Activated CD8-positive, alpha-beta memory T cell treated with anti-CD3 and anti-CD28 coated beads for 4 hours (primary cell): ENCODE measurements at regions not wholly inside any gene's neighbourhood (a gene's known extent, or its start where the extent isn't known, plus 50 kb on each side); places are given as distances from the start of the nearest gene placed in this dataset.

Experiments used
- DNase-seq, 2 donors: peaks; one replicate each; pipeline ENCODE4 v3.0.0-alpha.2; 2020; ENCODE audit warnings: low read depth in 2 of 2

GRCh38 chr1:38138498-38139233 lies 92.1 kb upstream of the POU3F1 start:
- no peak for DNase-seq

DNA sequence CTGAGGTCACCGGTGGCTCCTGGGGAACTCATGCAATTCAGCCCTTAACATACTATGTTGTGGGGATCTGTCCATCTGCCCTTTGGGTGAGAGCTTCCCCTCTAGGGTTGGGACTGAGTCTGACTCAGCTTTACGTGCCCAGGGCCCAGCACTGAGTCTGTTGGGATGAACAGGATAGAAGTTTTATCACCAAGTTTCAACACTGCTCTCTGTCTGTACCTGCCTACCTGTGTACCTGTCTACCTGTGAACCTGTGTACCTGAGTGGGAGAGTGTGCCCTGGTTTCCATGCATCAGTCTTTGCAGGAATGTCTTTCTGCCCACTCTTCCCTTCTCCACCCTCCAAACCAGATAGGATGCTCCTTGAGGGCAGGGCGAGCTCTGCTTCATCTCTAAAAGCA lies 90.6 kb upstream of the POU3F1 start:
- DNase-seq: no peak

GRCh38 chr1:38135625-38136414 lies 89.2 kb upstream of the POU3F1 start:
- DNase-seq: no peak

DNA sequence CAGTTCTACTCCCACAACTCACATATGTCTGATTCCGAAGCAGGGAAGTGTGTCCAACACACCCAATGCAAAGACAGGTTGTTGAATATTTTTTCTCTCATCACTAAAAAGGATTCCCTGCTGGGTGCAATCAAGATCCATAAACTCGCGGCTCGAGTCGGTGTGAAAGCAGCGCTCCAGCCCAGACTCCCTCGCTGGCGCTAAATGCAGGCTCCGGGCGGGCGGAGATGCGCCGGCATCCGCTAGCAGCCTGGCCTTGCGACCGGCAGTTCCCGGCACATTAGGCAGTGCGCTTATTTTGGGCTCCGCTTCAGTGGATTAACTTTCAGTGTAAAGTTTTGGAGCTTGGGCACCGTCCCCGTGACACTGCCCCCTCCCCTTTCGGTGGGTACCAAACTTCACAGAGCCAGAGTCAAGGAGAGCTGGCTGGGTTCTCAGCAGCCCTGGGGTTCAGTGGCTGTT lies 87.7 kb upstream of the POU3F1 start:
- DNase-seq: no peak

DNA sequence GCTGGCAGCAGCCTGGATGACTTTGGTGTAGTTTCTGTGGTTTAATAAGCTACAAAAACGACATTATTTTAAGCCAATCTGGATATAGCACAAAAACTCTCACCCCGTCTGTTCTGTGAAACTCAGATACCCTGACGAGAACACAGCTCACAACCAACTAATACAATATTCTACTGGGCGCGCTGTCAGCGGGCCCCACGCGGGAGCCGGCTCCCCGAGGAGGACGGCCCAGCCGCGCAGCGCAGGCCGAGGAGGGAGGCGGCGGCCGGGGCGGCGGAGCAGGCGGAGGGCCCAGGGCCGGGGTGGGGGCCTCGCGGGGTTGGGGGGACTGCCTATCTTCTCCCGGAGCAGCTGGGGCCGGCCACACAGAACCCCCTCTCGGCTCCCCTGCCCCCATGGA lies 87.2 kb upstream of the POU3F1 start:
- DNase-seq: no peak

DNA sequence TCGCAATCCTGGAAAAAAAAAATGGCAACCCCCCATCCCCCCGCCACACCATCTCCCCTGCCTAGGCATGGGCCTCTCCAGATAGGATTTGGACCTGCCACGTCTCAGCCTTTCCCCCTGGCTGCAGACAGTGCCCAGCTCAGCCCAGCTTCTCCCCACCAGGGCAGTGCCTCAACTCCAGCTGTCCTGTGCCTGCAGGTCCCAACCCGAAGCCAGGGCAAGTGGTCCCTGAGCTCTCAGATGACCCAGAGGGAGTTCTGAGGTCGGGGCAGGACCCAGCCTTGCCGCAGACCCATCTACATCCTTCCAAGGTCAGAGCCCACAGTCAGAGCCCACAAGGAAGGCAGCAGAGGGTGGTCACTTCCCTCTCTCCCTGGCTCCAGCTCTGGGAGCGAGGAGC lies 86.7 kb upstream of the POU3F1 start:
- no peak for DNase-seq

- no peak for DNase-seq
These were observed 86.1 kb upstream of the POU3F1 start for GRCh38 chr1:38132681-38133080.

- DNase-seq: no peak
These were observed 84.5 kb upstream of the POU3F1 start for GRCh38 chr1:38131024-38131585.

- DNase-seq: no peak
These were observed 83.4 kb upstream of the POU3F1 start for GRCh38 chr1:38129971-38130370.

DNA sequence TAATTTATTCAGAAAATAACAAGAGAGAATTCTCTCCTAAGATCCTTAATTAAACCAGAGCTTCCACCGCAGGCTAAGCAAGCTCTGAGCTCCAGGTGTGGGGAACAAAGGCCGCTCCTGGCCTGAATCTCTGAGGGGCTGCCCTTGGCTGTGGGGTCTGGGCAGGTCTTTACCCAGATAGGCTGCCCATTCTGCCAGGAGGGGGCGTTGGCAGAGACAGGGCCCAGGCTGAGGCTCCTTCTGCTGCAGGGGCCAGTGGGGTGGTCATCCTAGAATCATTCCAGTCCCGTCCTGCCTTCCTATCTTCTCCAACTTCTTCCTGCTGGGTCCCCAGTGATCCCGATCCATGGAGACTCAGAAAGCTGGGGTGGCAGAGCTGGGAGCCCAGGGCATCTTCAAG lies 82.9 kb upstream of the POU3F1 start:
- no peak for DNase-seq

DNA sequence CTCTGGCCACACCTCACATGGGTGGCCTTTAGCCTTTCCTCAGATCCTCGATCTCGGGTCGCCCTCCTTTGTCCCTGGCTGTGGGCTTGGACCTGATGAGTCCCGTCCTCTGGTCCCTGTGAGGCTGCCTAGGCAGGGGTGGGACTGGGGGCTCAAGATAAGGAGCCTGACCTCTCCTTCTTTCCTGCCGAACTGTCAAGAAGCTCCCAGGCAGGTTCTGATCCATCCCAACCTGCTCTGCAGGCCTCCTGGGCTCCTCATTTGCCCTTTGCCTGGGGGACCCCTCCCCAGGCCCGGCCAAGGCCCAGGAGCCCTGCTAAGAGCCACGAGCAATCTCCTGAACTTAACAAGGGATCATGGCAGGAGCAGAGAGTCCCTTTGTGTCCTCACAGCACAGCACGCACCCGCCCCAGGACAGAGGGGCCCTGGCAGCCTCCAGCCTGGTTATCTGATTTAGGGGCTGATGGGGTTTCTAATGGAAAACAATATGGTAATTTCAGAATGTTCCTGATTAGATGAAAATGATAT lies 82.4 kb upstream of the POU3F1 start:
- no peak for DNase-seq

GRCh38 chr1:38128511-38128910 lies 81.9 kb upstream of the POU3F1 start:
- DNase-seq: no peak

GRCh38 chr1:38127428-38127827 lies 80.8 kb upstream of the POU3F1 start:
- no peak for DNase-seq

GRCh38 chr1:38126970-38127369 lies 80.4 kb upstream of the POU3F1 start:
- DNase-seq: no peak

DNA sequence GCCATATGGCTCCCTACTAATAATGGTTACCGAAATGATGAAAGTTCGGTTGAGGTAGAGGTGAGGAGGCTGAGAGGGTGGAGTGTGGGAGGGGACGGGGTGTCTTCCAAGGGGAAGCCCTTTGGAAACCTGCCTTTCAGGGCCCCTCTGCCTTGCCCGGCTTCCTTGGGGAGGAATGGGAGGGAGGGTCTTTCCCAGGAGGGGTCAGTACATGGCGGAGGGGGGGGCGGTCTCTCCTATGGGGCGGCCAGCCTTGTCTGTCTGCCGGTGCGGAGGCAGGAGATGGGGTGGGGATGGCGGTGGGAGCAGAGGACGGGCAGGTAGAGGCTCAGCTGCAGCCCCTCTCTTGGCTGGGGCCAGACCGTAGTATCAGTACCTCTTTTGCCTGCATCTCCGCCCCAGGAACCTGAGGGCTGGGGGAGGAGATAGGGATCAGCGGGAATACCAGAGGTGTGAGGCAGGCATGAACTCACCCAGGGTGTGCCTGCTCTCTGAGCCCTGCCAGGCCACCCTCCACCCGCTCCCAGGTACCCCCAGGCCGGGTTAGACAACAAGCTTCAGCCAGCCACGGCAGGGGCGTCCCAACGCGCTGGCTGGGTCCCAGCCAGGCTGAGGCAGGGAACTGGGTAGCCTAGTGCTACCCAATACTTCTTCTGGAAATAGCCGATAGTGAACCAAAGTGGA lies 79.4 kb upstream of the POU3F1 start:
- no peak for DNase-seq

DNA sequence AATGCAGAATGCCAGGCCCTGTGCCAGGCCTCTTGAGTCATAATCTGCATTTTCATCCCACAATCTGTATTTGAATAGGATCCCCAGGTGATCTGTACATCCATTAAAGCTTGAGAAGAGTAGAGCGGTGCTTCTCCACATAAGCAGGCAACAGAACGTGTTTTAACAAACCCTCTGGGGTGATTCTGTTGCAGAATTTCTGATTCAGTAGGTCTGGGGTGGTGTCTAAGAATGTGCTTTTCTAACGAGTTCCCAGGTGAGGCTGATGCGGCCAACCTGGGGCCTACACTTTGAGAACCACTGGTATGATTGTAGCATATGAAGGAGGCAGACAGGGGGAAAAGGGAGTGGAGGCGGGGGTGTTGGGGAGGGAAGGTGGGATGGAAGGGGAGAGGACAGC lies 78.4 kb upstream of the POU3F1 start:
- DNase-seq: no peak

- DNase-seq: no peak
These were observed 77.0 kb upstream of the POU3F1 start for GRCh38 chr1:38123356-38124135.

GRCh38 chr1:38121231-38121680 lies 74.7 kb upstream of the POU3F1 start:
- DNase-seq: no peak

DNA sequence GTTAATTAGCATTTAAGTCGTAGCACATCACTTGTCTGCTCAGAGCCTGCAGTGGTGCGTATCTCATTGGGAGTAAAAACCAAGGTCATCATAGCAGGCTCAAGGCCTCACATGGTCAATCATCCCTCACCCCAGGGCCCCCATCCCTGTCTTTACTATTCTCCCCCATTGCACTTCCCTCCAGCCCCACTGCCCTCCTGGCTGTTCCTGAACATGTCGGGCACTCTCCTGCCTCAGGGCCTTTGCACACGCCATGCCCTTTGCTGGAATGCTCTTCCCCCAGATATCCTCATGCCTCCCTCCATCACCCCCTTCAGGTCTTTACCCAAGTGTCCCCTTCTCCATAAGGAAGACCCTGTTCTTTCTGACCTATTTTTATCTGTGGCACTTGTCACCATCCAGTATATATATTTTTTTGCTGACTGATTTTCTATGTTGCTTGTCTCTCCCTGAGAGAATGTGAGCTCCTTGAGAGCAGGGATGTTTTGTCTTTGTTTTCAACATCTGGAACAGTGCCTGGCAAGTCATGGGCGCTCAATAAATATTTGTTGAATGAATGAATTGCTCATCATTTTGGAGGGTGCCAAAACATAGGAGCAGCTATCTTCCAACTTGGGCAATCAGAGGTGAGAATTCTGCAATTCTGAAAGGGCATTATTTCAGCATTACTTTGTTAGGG lies 74.1 kb upstream of the POU3F1 start:
- no peak for DNase-seq

- DNase-seq: no peak
These were observed 72.4 kb upstream of the POU3F1 start for GRCh38 chr1:38118976-38119375.

DNA sequence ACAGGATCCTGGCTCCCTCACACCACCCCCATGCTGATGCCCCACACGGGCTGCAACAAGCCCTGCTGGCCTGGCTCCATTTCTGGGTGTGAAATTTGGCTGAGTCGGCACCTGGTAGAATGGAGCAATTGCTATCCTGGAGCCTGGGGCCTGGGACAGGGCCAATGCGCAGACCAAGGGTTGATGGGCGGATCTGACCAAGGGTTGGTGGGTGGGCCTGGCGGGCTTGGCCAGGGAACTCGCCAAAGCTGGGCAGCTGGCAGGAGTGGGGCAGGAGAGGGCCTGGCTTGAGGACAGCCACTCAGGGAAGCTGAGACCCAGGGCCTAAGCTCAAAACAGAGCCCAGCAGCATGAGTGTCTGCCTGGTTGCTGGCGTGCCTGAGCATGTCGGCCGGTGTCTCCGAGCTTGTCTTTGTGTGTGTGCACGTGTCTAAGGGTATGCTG lies 70.9 kb upstream of the POU3F1 start:
- no peak for DNase-seq
